NCI-H82 treated with DMSO at 0.1 percent for 48 hours (cell line): ENCODE measurements at regions not wholly inside any gene's neighbourhood (a gene's known extent, or its start where the extent isn't known, plus 50 kb on each side); places are given as distances from the start of the nearest gene placed in this dataset.

ENCODE experiments used
- DNase-seq: peaks from one replicate; lab custom pipeline; 2025; ENCODE audit not compliant: unreplicated experiment; lab: John Stamatoyannopoulos, UW

DNA sequence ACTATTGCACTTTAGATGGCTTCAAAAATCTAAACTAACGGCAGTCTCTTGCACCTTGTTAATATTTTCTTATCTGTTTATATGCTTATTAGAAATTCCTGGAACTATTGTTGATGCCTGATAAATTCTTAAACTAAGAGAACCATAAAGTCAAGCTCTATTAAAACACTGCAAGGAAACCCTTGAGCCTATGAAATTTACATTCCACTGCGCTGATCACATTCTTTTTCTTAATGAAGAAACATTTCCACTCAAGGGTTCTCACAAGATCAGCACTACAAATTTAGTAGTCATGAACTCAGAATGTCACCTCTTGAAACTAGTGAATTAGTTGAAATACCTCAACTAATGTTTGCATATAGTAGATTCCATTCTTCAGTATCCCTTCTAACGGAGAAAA, 331.8 kb upstream of the SLC8A1 start:
- DNase-seq: no peak

DNA sequence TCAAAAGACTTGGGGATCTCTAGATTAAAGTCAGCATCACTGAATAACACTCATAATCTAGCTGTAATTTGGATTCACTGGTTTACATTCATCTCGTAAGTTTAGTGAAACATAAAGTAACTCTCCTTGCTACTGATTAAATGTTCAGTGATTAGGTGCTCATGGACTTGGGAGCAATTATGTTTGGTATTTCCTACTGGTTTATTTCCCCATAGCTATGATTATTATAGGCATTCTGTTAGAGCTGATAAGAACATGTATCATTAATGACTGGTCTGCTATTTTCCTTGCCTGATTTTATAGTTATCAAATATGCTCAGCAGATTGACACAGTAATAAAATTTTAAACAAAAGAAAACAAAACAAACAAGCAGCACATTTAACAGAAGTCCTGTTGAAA, 334.7 kb upstream of the SLC8A1 start:
- no peak for DNase-seq

DNA sequence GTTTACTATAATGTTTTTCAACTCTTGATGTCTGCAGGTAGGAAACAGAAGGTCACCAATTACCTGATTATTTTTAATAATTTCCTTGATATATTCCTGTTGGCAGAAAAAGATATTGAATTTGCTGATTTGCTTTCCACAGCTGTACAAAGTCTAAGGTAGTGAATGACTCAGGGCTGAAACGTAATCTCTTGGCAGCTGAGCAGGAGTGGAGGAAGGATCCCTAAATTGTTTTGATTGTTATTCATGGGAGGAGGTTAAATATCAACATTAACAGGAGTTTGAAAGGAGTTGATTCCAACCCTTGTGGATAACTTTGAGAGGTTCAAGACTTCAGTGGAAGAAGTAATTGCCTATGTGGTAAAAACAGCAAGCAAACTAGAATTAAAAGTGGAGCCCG, 345.2 kb upstream of the SLC8A1 start:
- no peak for DNase-seq

DNA sequence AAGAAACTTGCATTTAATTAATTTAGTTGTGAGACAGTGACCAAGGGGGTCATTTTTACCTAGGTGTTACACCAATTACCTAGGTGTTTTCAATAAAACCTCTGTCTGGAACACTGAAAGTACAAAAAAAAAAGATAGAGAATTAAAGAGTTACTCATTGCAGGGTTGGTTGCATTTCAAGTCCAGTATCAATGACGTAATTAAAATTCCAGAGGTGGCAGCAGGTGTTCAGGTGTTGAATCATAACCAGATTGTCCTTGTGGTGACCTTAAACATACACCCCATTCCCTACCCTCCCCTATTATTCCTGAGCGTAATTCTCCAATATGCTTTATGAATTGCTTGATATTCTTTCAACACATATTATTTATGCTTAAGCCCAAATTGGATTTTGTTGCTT, 352.0 kb upstream of the SLC8A1 start:
- no peak for DNase-seq

DNA sequence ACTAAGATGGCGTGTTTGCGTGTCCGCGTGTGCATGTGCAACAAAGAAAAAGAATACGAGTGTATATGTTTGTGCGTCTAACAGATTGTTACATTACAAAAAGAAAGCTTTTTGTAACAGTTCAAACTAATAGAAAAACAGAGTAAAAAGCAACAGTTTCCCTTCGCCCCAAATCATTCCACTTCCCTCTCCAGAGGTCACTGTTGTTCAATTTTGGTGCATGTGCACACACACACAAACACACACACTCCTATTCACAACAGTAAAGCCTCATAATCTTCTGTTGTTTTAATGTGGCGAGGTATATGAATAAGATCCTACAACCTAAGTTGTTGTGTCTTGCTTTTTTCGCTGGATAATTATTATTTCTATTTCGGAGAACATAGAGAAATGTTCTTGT, 357.3 kb upstream of the SLC8A1 start:
- no peak for DNase-seq

DNA sequence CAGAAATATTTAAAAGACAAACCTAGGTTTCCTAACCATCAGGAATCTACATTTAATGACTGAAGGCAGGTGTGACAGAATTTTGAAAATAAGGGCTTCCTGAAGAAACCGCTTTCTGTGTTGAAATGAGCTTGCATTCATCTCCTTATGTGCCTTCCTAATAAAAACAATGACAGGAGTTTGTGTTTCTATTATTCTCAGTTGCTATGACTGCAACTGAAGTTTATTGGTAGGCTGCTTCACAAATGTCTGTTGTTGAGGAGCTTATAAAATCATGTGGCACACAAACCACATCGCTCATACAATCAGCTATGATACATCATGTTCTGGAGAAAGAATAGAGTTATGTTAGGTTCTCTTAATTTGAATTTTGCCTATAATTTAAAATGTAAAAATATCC, 362.7 kb upstream of the SLC8A1 start:
- no peak for DNase-seq

DNA sequence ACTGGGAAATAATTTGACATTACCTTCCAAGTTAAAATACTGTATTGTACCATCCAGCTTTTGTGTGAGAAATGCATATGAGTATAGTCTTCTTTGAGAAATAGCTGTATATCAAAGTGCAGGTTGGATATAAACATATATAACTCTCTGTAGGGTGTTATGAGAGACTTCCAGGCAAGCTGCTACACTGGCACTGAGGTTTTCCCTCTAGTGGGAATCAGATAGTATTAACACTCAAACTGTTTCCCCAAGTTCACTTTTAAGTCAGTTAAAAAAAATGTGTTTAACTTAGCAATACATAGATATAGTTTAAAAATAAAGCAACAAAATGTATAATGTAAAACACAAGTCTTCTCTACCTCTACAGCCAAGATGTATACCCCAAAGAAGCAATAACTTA, 368.4 kb upstream of the SLC8A1 start:
- no peak for DNase-seq

DNA sequence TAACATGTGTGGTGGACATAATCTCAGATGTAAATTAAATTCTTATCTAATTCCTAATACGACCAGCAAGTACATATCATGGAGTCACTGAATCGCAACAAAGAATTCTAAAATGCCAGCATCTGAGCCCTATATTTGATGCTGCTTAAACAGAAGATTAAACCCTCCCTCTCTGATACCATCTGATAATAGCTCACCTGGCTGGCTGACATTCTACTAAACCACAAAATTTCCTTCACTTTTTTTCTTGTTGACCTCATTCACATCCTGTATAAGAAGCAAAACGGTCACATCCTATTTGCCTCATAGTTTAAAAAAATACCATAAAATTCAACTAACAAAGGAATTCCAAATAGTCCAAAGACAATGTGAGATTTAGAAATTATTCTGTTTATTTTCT, 371.6 kb upstream of the SLC8A1 start:
- no peak for DNase-seq

DNA sequence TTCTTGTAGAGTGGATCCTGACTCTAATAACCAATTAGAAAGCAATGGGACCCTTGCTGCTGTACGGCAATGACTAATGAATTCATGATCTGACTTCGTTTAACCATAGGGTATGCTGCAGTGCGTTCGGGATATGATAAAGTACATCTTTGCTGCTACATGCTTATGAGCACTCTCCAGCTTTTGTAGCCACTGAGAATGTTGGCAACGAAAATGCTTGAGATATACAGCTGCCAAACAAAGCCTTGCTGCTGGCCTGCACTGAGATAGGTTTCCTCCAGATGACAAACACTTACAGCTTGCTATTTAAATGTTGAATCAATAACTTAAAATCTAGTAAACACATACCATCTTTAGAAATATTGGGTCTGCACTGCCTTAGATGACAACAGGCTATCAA, 372.4 kb upstream of the SLC8A1 start:
- no peak for DNase-seq

DNA sequence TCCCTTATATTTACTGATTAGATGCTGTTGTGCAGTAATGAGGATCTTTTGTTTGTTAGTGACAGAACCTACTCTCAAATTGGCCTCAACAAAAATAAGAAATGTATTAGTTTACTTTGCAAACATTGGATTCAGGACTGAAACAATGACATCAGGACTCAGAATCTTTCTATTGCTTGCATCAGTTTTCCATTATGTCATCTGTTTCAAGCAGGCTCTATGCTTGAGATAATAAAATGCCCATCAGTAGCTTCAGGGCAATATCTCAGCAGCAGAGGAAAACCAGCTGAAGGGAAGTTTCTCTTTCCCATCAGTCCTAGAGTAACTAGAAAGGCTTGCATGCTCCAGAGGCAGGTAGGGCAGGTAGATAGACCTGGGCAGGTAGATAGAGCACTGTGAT, 375.5 kb upstream of the SLC8A1 start:
- no peak for DNase-seq

DNA sequence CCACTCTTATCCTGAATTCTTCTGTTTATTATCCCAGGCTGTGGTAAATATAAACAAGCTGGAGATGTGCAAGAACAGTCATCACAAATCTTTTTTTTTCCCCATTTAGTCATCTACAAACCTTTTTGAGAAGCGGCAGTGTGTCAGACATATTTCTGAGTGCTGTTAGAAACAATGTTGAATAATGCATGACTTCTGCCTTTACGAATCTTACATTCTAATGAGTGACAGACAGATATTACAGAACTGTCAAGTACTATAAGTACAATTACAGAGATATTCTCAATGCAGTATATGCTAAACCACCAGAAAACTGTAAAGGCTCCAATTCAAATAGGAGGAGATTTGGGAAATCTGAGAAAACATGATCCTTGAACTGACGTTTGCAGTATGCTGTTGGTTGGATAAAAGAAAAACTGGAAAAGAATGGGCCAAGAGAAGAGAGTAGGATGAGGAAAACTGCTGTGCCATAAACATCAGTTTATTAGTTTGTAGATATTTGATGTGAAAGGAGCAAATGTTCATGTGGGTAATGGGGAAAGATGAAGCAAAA, 379.5 kb upstream of the SLC8A1 start:
- no peak for DNase-seq

DNA sequence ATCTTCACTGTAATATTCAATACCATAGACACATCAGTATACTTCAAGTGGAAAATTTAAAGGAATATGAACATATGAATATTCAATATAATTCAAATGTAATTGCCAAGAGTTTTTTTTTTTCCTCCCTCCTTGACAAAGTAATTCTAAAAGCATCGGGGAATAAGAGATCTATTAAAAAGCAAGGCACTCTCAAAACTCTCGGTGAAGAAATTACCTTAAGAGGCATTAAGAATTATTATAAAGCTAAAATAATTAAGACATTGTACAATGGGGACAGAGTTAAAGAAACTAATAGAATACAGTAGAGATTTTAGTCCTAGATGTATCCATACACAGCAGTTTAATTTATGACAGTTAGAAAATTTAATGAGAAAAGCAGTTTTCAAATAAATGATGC, 390.0 kb upstream of the SLC8A1 start:
- no peak for DNase-seq

DNA sequence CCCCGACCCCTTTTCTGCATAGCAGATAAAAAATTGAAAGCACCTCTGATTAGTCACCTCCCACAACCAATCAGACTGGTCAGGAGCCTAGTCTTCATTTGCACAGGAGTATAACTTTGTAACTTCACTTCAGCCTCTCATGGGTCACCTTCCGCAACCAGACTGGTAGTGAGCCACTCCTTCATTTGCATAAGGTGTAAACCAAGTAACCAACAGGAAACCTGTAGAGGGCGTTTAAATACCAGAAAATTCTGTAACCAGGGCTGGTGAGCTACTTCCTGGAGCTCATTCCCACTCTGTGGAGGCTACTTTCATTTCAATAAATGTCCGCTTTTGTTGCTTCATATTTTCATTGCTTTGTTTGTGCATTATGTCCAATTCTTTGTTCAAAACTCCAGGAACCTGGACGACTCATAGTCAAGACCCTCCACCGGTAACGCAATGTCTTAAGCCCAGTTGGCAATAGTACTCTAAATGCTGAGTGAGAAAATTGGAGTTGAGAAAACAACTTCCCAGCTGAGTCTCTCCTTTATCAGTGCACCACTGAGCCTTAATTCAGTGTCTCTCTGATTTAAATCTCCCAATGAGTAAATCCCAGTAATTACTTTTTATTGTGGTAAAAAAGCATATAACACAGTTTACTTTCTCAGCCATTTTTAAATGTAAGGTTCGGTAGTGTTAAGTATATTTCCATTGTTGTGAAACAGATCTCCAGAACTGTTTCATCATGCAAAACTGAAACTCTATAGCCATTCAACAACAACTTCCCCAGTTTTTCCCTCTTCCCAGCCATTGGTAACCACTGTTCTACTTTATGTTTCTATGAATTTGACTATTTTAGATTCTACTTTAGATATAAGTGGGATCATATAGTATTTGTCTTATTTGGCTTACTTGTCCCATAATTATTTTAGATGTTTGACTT, 392.7 kb upstream of the SLC8A1 start:
- peak; percentile 4 for DNase-seq

DNA sequence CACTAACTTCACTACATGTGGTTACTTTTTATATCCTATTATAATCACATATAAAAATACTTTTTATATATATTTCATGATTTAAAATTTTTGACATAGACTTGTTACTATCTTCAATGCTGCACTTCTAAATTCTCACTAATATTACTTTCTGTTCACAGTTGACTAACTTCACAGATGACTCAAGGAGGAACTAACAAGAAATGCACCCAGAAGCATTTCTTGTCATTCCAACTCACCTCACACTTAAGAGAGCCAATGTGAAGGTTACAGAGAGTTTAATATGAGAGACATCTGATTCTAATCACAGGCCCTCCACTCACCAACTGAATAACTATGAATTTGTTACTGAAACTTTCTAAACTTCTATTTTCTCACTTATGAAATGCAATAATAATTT, 399.8 kb upstream of the SLC8A1 start:
- no peak for DNase-seq

DNA sequence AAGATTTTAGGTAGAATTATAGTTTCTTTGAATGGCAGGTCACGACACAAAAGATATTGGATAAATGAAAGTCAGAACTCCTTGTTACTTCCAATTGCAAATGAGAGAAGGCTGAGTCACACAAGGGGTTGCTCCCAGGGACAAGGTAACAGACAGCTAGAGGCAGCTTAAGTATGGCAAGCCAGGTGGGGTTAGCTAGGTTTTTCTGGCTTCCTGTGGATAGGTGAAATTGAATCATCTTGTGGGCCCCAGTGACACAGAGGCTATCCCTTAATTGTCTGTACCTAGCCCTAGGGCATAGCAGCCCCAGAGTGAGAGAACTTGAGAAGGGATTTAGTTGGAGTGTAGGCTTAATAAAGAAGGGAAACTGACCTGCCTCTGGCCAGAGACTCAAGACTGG, 407.7 kb upstream of the SLC8A1 start:
- no peak for DNase-seq

DNA sequence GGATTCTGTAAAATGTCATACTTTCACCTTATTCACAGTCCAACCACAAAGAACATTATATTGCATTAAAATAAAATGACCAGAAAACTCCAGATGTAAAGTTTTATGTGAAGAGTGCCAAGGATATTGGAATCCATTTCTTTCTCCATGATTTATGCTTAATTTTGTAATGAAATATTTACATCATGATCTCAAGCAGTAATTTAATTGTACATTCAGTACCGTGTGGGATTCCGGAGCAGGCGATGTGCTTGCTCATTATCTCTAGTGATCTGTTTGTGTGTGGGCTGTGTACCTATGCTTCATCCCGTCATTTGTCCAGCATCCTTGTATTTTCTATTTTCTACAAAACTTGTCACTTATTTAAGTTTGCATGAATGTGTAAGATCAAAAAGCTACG, 415.9 kb upstream of the SLC8A1 start:
- DNase-seq: no peak

DNA sequence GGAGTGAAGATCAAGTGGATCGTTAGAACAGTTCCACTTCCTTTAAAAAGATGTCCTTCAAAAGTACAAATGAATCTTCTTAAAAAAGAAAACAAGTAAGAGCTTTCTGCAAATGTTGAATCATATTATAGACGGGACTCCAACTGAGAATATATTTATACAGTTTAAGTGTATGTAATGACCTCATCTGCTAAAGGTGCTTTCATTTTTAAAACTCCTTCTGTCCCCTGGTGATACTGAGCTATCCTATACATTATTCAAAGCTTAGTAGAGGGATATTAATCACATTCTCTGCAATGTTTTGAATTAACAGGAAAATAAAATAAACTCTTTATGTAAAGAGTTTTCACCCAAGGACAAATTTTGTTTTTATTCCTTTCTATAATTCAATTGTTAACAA, 420.7 kb upstream of the SLC8A1 start:
- no peak for DNase-seq

DNA sequence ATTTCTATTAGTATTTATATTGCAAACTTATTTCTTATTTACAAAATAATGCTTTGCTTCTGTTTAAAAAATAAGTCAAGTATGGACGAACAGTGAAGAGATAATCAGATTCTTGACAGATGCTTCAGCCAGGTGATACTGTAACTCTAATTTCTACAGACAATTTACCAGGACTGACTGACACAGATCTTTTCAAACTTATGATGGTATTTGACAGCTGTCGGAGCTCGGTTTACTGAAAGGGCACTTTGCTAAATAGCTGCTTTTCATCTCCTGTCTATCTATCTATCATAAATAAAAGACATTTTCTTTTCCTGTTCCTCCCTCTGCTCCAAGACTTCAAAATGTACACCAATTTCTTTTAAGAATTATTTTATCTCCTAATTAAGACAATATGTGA, 422.5 kb upstream of the SLC8A1 start:
- DNase-seq: no peak

DNA sequence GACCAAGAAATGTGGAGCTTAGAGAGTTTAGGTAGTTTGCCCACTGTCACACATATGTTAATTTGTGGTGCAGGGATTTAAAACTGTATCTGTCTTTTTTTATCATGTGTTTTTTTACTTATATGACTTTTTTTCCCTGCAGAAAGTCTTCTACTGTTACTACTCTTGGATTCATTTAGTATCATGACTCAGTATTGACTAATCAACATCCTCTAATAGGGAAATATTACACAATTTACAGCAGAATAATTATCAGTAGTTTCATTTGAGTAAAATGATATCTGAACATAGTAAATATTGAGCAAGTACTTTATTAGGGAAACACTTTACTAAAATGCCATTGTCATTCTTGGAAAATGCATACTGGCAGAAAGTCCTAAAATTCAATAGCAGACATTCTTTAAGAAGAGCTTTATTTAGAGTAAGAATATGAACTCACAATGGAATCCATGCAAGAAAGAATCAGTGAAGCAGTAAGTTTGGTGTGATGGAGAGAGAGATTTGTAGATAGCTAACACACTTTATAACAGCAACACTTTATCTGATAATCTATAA, 425.9 kb upstream of the SLC8A1 start:
- no peak for DNase-seq

DNA sequence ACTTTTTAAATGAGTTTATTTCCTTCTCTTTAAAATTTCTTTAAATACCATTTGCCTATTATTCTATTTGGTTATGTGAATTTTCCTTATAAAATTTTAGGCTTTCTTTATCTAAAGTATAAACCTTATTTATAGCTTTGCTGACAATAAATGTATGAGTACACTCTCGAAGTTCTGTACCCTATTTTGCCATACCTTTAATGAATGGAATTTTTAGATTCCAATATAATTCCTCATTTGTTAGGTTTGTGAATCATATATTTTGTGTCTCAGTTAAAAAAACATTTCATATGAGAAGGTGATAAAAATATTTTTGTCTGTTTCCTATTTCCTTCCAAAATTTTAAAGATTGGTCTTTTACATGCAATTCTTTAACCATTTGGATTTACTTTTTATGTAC, 427.4 kb upstream of the SLC8A1 start:
- no peak for DNase-seq

DNA sequence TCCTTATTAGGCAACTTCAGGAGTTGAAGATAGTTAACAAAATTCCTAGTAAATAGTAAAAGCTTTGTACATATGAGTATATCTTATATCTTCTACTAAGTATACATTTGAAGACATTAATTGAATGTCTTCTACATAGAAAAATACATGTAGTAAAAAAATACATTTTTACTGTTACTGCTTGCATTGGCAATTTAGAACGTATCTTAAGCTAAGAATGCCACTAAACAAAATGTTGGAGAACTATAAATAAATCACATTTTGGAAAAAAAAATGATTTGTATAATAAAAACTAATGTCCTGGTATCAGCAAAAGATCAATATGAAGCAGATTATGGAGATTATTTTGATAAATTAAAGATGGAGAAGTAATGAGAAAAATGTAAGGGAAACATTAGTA, 434.2 kb upstream of the SLC8A1 start:
- no peak for DNase-seq

DNA sequence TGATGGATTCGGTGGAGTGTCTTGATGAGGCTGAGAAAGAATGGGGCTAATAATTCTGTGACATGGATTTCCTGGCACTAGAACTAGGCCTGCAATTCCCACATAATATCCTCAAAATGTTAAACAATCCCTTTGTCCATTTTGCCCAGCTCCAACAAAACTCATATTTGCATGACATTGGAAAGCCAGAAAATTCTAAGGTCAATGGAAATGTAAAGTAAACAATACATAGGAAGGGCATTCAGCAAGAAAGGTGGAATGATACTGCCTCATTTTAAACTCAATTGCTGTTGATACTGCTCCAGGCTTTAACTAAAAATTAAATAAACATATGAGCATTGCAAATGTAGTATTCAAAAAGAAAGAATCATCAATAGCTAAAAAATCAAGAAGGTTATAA, 434.8 kb upstream of the SLC8A1 start:
- DNase-seq: no peak

DNA sequence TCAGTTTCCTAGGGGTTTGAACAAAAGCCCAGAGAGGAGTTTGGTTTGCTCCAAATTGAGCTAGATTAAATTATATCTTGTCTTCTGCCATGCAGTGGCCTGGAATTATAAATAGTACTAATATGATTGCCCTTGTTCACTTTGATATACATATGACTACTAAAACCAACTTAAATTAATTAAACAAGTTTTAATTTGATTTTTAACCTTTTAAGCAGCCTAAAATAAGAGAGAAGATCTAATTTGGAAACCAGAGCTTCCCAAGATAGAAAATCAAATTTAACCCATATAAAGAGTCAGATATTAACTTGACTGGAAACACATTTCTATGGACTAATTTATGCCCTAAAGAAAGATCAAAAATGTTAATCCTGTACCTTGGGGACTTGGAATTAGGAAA, 444.5 kb upstream of the SLC8A1 start:
- peak; percentile 79 for DNase-seq
